ENCODE measurements at regions not wholly inside any gene's neighbourhood (a gene's known extent, or its start where the extent isn't known, plus 50 kb on each side); places are given as distances from the start of the nearest gene placed in this dataset.

- no peak overlapping the region for H3K9ac ChIP-seq (ENCODE audit: insufficient read depth, low read length, poor library complexity, severe bottlenecking)
- no peak overlapping the region for H3K4me3 Mint-ChIP-seq
- no peaks in the 10 kb centered on the region for H3K4me1 ChIP-seq (ENCODE audit: control insufficient read depth in 1 of 2, insufficient read depth in 2 of 2, low read length in 2 of 2)
- WGBS (ENCODE audit: insufficient coverage) = 13% methylated on average over 2 of the region's 4 CpGs
- H3K9me3 ChIP-seq (replicated peaks in 1 of 2; ENCODE audit: control insufficient read depth in 1 of 2, insufficient read depth in 1 of 2, low read length in 2 of 2) = no peaks in the 10 kb centered on the region
- TF ChIP-seq CTCF (IDR thresholded peaks at IDR 0.05) = no peak
- H3K27ac Mint-ChIP-seq = no peak overlapping the region
- intact Hi-C loops (cut with micrococcal nuclease) = no loop called here
- H3K36me3 Mint-ChIP-seq = no peaks in the 10 kb centered on the region
- H3K36me3 ChIP-seq (replicated peaks in 1 of 2; ENCODE audit: control insufficient read depth in 1 of 2, insufficient read depth in 2 of 2, low read length in 2 of 2) = no peaks in the 10 kb centered on the region
- H3K79me2 ChIP-seq (ENCODE audit: insufficient read depth, low read length) = no peaks in the 10 kb centered on the region
- no peaks in the 10 kb centered on the region for H3K27me3 Mint-ChIP-seq (ENCODE audit: low read depth in 3 of 3)
- H4K20me1 ChIP-seq (ENCODE audit: insufficient read depth, low read length) = no peaks in the 10 kb centered on the region
- H3K4me2 ChIP-seq (replicated peaks; ENCODE audit: extremely low read depth, low read length, poor library complexity, severe bottlenecking) = no peak overlapping the region
- peaks cover 0 to 4% (median 0%) of the 10 kb centered on the region in 7 donors for H3K9me3 Mint-ChIP-seq
- no peak overlapping the region for H2AFZ ChIP-seq (ENCODE audit: insufficient read depth, low read depth, low read length, poor library complexity, severe bottlenecking)
- no peak overlapping the region for H3K4me3 ChIP-seq (replicated peaks in 1 of 3; ENCODE audit: low read depth in 2 of 3, low read length in 3 of 3)
- H3K27me3 ChIP-seq (ENCODE audit: control insufficient read depth in 2 of 2, insufficient read depth in 2 of 2, low read length in 2 of 2) = no peaks in the 10 kb centered on the region
- H3K4me1 Mint-ChIP-seq = no peaks in the 10 kb centered on the region
- DNase-seq = no peak
- H3K27ac ChIP-seq (ENCODE audit: low read depth in 1 of 2, low read length in 2 of 2) = no peak overlapping the region
Observed at GRCh38 chr4:11597506-11597905, 168.8 kb upstream of the HS3ST1 start.

DNA sequence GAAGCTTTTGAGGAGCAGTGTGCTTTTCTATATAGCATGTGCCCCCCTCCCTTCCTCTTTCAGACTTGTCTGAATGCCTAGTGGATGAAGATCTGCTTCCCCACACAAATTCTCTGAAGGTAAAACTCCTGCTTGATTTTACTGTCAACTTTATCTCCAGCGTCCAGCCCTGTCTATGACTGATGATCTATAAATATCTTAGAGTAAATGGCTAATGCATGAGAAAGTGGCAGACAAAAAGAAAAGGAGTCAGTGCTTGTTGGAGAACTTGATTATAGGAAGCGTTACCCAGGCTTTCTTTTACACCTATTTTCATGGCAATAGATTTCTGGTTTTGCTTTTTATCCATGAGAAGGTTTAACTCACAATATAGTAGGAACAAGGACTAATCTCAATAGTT, 168.3 kb upstream of the HS3ST1 start:
- no peaks in the 10 kb centered on the region for H3K36me3 Mint-ChIP-seq
- H3K27me3 Mint-ChIP-seq (ENCODE audit: low read depth in 3 of 3) = no peaks in the 10 kb centered on the region
- no peak overlapping the region for H3K4me3 Mint-ChIP-seq
- WGBS (ENCODE audit: insufficient coverage) = no CpG with 5 or more reads among the region's 2 CpGs
- Histone ChIP-seq H3K4me1 (ENCODE audit: control insufficient read depth in 1 of 2, insufficient read depth in 2 of 2, low read length in 2 of 2) (no peaks in the 10 kb centered on the region), H3K79me2 (ENCODE audit: insufficient read depth, low read length) (no peaks in the 10 kb centered on the region), H3K27ac (ENCODE audit: low read depth in 1 of 2, low read length in 2 of 2) (no peak overlapping the region), H3K4me2 (replicated peaks; ENCODE audit: extremely low read depth, low read length, poor library complexity, severe bottlenecking) (no peak overlapping the region), H3K9me3 (replicated peaks in 1 of 2; ENCODE audit: control insufficient read depth in 1 of 2, insufficient read depth in 1 of 2, low read length in 2 of 2) (no peaks in the 10 kb centered on the region), H3K27me3 (ENCODE audit: control insufficient read depth in 2 of 2, insufficient read depth in 2 of 2, low read length in 2 of 2) (no peaks in the 10 kb centered on the region), H2AFZ (ENCODE audit: insufficient read depth, low read depth, low read length, poor library complexity, severe bottlenecking) (no peak overlapping the region), H3K4me3 (replicated peaks in 1 of 3; ENCODE audit: low read depth in 2 of 3, low read length in 3 of 3) (no peak overlapping the region), H4K20me1 (ENCODE audit: insufficient read depth, low read length) (no peaks in the 10 kb centered on the region), H3K36me3 (replicated peaks in 1 of 2; ENCODE audit: control insufficient read depth in 1 of 2, insufficient read depth in 2 of 2, low read length in 2 of 2) (no peaks in the 10 kb centered on the region), H3K9ac (ENCODE audit: insufficient read depth, low read length, poor library complexity, severe bottlenecking) (no peak overlapping the region)
- no peaks in the 10 kb centered on the region for H3K4me1 Mint-ChIP-seq
- no peak for DNase-seq
- intact Hi-C loops (cut with micrococcal nuclease) = no loop called here
- no peak for TF ChIP-seq CTCF (IDR thresholded peaks at IDR 0.05)
- H3K27ac Mint-ChIP-seq = no peak overlapping the region
- H3K9me3 Mint-ChIP-seq = peaks cover 0 to 4% (median 0%) of the 10 kb centered on the region in 7 donors
